HFF-Myc (cell line): ENCODE measurements at regions not wholly inside any gene's neighbourhood (a gene's known extent, or its start where the extent isn't known, plus 50 kb on each side); places are given as distances from the start of the nearest gene placed in this dataset.

Experiments used
- DNase-seq: peaks from one replicate; pipeline ENCODE4 v3.0.0-alpha.2; 2011; ENCODE audit warnings: low read depth; ENCODE audit errors: extremely low read depth
- H3K4me3 ChIP-seq: replicated peaks from 2 replicates; pipeline ENCODE4 v1.5.1; 2011; ENCODE audit warnings: low read depth, mild to moderate bottlenecking, control low read depth, low read length
- CTCF ChIP-seq: IDR thresholded peaks from 2 replicates; pipeline ENCODE4 v1.5.1; 2012; ENCODE audit warnings: mild to moderate bottlenecking, low read depth, low read length, control low read depth; ENCODE audit errors: missing control alignments

- DNase-seq = no peak
- TF ChIP-seq CTCF = no peak
- no peak overlapping the region for H3K4me3 ChIP-seq
Measured at GRCh38 chr4:19366916-19367315, 884.8 kb upstream of the SLIT2 start.

- DNase-seq = no peak
- no peak overlapping the region for H3K4me3 ChIP-seq
- TF ChIP-seq CTCF = no peak
Measured at GRCh38 chr4:19358015-19358414, 893.7 kb upstream of the SLIT2 start.

GRCh38 chr4:19349416-19349815 is 902.3 kb upstream of the SLIT2 start:
- no peak for DNase-seq
- H3K4me3 ChIP-seq = no peak overlapping the region
- TF ChIP-seq CTCF = no peak

- H3K4me3 ChIP-seq = no peak overlapping the region
- DNase-seq = no peak
- TF ChIP-seq CTCF = no peak
Measured at GRCh38 chr4:19348746-19349145, 903.0 kb upstream of the SLIT2 start.

- TF ChIP-seq CTCF = no peak
- H3K4me3 ChIP-seq = no peak overlapping the region
- DNase-seq = no peak
Measured at GRCh38 chr4:19346636-19347035, 905.1 kb upstream of the SLIT2 start.

GRCh38 chr4:19329631-19330030 is 922.1 kb upstream of the SLIT2 start:
- DNase-seq = peak; percentile 19
- no peak overlapping the region for H3K4me3 ChIP-seq
- no peak for TF ChIP-seq CTCF

- DNase-seq = no peak
- no peak overlapping the region for H3K4me3 ChIP-seq
- no peak for TF ChIP-seq CTCF
Measured at GRCh38 chr4:19329077-19329476, 922.6 kb upstream of the SLIT2 start.
